Loucy (cell line): ENCODE measurements at regions not wholly inside any gene's neighbourhood (a gene's known extent, or its start where the extent isn't known, plus 50 kb on each side); places are given as distances from the start of the nearest gene placed in this dataset.

Experiments used
- CTCF ChIP-seq: fragments of 200-600 bp; sonication (generic); conservative IDR thresholded peaks from 2 replicates; pipeline ENCODE4 v1.5.1; 2014; ENCODE audit warnings: mild to moderate bottlenecking, antibody characterized with exemption, low read length
- EZH2phosphoT487 ChIP-seq: fragments of 200-600 bp; IDR thresholded peaks from 2 replicates; pipeline ENCODE4 v1.6.1; 2018; ENCODE audit warnings: antibody characterized with exemption, mild to moderate bottlenecking, moderate library complexity, borderline replicate concordance

DNA sequence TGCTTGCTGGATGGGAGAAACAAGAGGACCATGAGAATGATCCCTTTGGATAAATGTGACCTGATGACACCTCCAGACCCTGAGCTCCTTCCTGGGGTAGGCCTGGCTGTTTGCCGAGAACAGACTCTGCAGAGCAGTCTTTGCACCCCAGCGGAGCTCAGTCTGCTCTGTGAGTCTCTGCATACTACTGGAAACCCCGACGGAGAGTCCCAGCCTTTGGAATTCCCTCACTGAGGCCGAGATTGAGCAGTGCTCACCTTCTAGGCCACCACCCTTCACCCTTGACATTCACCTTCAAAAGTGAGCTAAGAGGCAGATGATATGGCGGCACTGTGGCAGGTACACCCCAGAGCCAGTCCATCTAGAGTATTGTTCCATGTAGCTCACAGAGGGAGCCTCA is 172.2 kb upstream of the CDH13 start:
- TF ChIP-seq CTCF (no peak), EZH2phosphoT487 (no peak)
